ENCODE measurements at regions not wholly inside any gene's neighbourhood (a gene's known extent, or its start where the extent isn't known, plus 50 kb on each side); places are given as distances from the start of the nearest gene placed in this dataset.
"Not testable (repeated sequence)": the region's sequence is repeated elsewhere in the genome, so short reads cannot be mapped to it uniquely, and the experiment has no call there.

- no peak for DNase-seq (ENCODE audit: low read depth, low spot score)
Observed at GRCh38 chr14:28596391-28596790, 170.2 kb upstream of the FOXG1 start.

- DNase-seq (ENCODE audit: low read depth, low spot score) = no peak
Observed at GRCh38 chr14:28599191-28599590, 167.4 kb upstream of the FOXG1 start.

- no peak for DNase-seq (ENCODE audit: low read depth, low spot score)
Observed at GRCh38 chr14:28599605-28600004, 167.0 kb upstream of the FOXG1 start.

- DNase-seq (ENCODE audit: low read depth, low spot score) = no peak
Observed at GRCh38 chr14:28603606-28604005, 163.0 kb upstream of the FOXG1 start.

GRCh38 chr14:28607661-28608060, 158.9 kb upstream of the FOXG1 start:
- DNase-seq (ENCODE audit: low read depth, low spot score) = no peak

- no peak for DNase-seq (ENCODE audit: low read depth, low spot score)
Observed at GRCh38 chr14:28608443-28608842, 158.1 kb upstream of the FOXG1 start.

GRCh38 chr14:28608851-28609828, 157.4 kb upstream of the FOXG1 start:
- DNase-seq (ENCODE audit: low read depth, low spot score) = no peak

- no peak for DNase-seq (ENCODE audit: low read depth, low spot score)
Observed at GRCh38 chr14:28612414-28612813, 154.2 kb upstream of the FOXG1 start.

GRCh38 chr14:28613532-28613931, 153.1 kb upstream of the FOXG1 start:
- no peak for DNase-seq (ENCODE audit: low read depth, low spot score)

GRCh38 chr14:28626780-28627179, 139.8 kb upstream of the FOXG1 start:
- no peak for DNase-seq (ENCODE audit: low read depth, low spot score)

- DNase-seq (ENCODE audit: low read depth, low spot score) = no peak
Observed at GRCh38 chr14:28629328-28630004, 137.1 kb upstream of the FOXG1 start.

- no peak for DNase-seq (ENCODE audit: low read depth, low spot score)
Observed at GRCh38 chr14:28630100-28630499, 136.5 kb upstream of the FOXG1 start.

- DNase-seq (ENCODE audit: low read depth, low spot score) = no peak
Observed at GRCh38 chr14:28635387-28635786, 131.2 kb upstream of the FOXG1 start.

GRCh38 chr14:28635816-28636215, 130.8 kb upstream of the FOXG1 start:
- not testable (repeated sequence) for DNase-seq (ENCODE audit: low read depth, low spot score)

- not testable (repeated sequence) for DNase-seq (ENCODE audit: low read depth, low spot score)
Observed at GRCh38 chr14:28641189-28641588, 125.4 kb upstream of the FOXG1 start.

- DNase-seq (ENCODE audit: low read depth, low spot score) = no peak
Observed at GRCh38 chr14:28651148-28651547, 115.4 kb upstream of the FOXG1 start.

GRCh38 chr14:28652782-28653181, 113.8 kb upstream of the FOXG1 start:
- no peak for DNase-seq (ENCODE audit: low read depth, low spot score)

GRCh38 chr14:28653521-28653920, 113.1 kb upstream of the FOXG1 start:
- no peak for DNase-seq (ENCODE audit: low read depth, low spot score)

GRCh38 chr14:28656704-28657255, 109.8 kb upstream of the FOXG1 start:
- DNase-seq (ENCODE audit: low read depth, low spot score) = no peak

- peak; percentile 87 for DNase-seq (ENCODE audit: low read depth, low spot score)
Observed at GRCh38 chr14:28661171-28661772, 105.3 kb upstream of the FOXG1 start.

- DNase-seq (ENCODE audit: low read depth, low spot score) = no peak
Observed at GRCh38 chr14:28666961-28667360, 99.6 kb upstream of the FOXG1 start.

- DNase-seq (ENCODE audit: low read depth, low spot score) = no peak
Observed at GRCh38 chr14:28671425-28671824, 95.2 kb upstream of the FOXG1 start.
